ENCODE measurements at regions not wholly inside any gene's neighbourhood (a gene's known extent, or its start where the extent isn't known, plus 50 kb on each side); places are given as distances from the start of the nearest gene placed in this dataset.

- H3K4me1 Mint-ChIP-seq (ENCODE audit: unreplicated experiment) = peaks cover 7% of the 10 kb centered on the region
Observed at GRCh38 chr1:162972773-162973172, 96.4 kb upstream of the RGS4 start.

DNA sequence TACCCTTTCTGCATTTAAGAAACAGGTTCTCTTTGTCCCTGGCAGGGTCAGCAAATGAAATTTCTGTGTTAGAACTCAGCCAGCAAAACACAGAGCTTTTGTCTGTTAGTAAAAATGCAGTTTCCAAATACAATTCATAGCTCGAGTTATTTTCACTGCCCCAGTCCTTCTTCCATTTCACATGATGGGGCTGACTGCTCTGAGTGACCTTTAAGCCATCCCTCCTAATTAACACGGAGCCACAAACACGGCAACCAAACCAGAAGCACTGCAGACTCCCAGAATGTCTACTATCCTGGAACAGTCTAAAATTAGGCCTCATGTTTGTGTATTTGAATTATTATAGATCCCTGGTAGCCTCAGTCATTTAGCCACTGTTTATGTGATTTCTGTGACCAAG is 99.1 kb upstream of the RGS4 start:
- no peaks in the 10 kb centered on the region for H3K27me3 Mint-ChIP-seq (ENCODE audit: unreplicated experiment)
- no peaks in the 10 kb centered on the region for H3K36me3 Mint-ChIP-seq (ENCODE audit: low read depth, unreplicated experiment)
- H3K27ac Mint-ChIP-seq (ENCODE audit: unreplicated experiment) = no peak overlapping the region
- H3K4me3 Mint-ChIP-seq (ENCODE audit: unreplicated experiment) = no peak overlapping the region
- no peak for TF ChIP-seq CTCF (IDR thresholded peaks at IDR 0.05; ENCODE audit: unreplicated experiment)
- DNase-seq (ENCODE audit: low spot score) = no peak
- H3K9me3 Mint-ChIP-seq (ENCODE audit: unreplicated experiment) = no peaks in the 10 kb centered on the region
- H3K4me1 Mint-ChIP-seq (ENCODE audit: unreplicated experiment) = no peaks in the 10 kb centered on the region

More at GRCh38 chr1:162972773-162973172, 96.4 kb upstream of the RGS4 start:
- no peak for TF ChIP-seq CTCF (IDR thresholded peaks at IDR 0.05; ENCODE audit: unreplicated experiment)
- H3K36me3 Mint-ChIP-seq (ENCODE audit: low read depth, unreplicated experiment) = no peaks in the 10 kb centered on the region
- no peak for DNase-seq (ENCODE audit: low spot score)
- no peaks in the 10 kb centered on the region for H3K27me3 Mint-ChIP-seq (ENCODE audit: unreplicated experiment)
- H3K9me3 Mint-ChIP-seq (ENCODE audit: unreplicated experiment) = no peaks in the 10 kb centered on the region
- H3K4me3 Mint-ChIP-seq (ENCODE audit: unreplicated experiment) = no peak overlapping the region
- H3K27ac Mint-ChIP-seq (ENCODE audit: unreplicated experiment) = no peak overlapping the region

- no peak for DNase-seq (ENCODE audit: low spot score)
- H3K36me3 Mint-ChIP-seq (ENCODE audit: low read depth, unreplicated experiment) = no peaks in the 10 kb centered on the region
- no peak overlapping the region for H3K4me3 Mint-ChIP-seq (ENCODE audit: unreplicated experiment)
- H3K27ac Mint-ChIP-seq (ENCODE audit: unreplicated experiment) = no peak overlapping the region
- H3K4me1 Mint-ChIP-seq (ENCODE audit: unreplicated experiment) = no peaks in the 10 kb centered on the region
- no peaks in the 10 kb centered on the region for H3K27me3 Mint-ChIP-seq (ENCODE audit: unreplicated experiment)
- no peak for TF ChIP-seq CTCF (IDR thresholded peaks at IDR 0.05; ENCODE audit: unreplicated experiment)
- no peaks in the 10 kb centered on the region for H3K9me3 Mint-ChIP-seq (ENCODE audit: unreplicated experiment)
Observed at GRCh38 chr1:162966613-162967012, 102.5 kb upstream of the RGS4 start.

DNA sequence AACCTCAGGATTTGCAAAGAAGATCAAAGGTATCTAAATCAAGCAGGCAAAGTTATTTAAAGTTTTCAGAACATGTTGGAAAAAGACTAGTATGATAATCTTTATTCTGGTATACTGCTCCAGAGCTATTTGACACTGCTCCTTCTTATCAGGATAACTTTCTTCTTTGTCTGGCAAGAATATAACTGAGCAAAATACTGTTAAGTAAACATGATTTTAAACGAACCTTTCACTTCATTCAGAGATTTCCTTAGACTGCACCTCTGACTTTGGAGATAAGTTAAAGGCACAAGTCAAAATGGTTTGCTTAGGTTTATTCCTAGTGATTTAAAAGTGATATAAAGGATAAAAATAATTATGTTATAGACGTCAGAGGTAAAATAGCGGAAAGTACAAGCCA is 103.9 kb upstream of the CCDC190 start:
- H3K4me3 Mint-ChIP-seq (ENCODE audit: unreplicated experiment) = no peak overlapping the region
- H3K27ac Mint-ChIP-seq (ENCODE audit: unreplicated experiment) = no peak overlapping the region
- no peak for TF ChIP-seq CTCF (IDR thresholded peaks at IDR 0.05; ENCODE audit: unreplicated experiment)
- H3K36me3 Mint-ChIP-seq (ENCODE audit: low read depth, unreplicated experiment) = no peaks in the 10 kb centered on the region
- no peaks in the 10 kb centered on the region for H3K9me3 Mint-ChIP-seq (ENCODE audit: unreplicated experiment)
- no peak for DNase-seq (ENCODE audit: low spot score)
- H3K4me1 Mint-ChIP-seq (ENCODE audit: unreplicated experiment) = no peaks in the 10 kb centered on the region
- no peaks in the 10 kb centered on the region for H3K27me3 Mint-ChIP-seq (ENCODE audit: unreplicated experiment)

DNA sequence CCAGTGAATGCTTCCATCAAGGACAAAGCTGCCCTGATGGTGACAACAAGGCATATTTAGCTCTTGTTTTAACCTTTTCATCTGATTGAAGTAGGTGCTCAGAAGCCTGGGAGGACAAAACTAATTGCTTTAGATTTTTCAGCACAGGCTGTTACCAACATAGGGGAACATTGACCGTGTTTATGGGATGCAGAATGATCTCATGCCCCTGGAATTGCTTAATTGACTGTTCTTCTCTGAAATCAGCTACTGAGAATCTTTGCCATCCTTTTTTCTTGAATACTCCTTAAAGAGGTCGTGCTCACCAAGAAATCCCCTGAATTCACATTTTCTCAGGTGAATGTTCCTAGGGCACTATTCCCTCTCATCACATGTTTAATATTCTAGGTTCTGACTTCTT is 95.9 kb upstream of the CCDC190 start:
- H3K4me1 Mint-ChIP-seq (ENCODE audit: unreplicated experiment) = no peaks in the 10 kb centered on the region
- H3K27me3 Mint-ChIP-seq (ENCODE audit: unreplicated experiment) = peaks cover 4% of the 10 kb centered on the region
- H3K27ac Mint-ChIP-seq (ENCODE audit: unreplicated experiment) = no peak overlapping the region
- H3K9me3 Mint-ChIP-seq (ENCODE audit: unreplicated experiment) = no peaks in the 10 kb centered on the region
- no peaks in the 10 kb centered on the region for H3K36me3 Mint-ChIP-seq (ENCODE audit: low read depth, unreplicated experiment)
- no peak overlapping the region for H3K4me3 Mint-ChIP-seq (ENCODE audit: unreplicated experiment)
- DNase-seq (ENCODE audit: low spot score) = no peak
- TF ChIP-seq CTCF (IDR thresholded peaks at IDR 0.05; ENCODE audit: unreplicated experiment) = no peak
